Frontal cortex (tissue), 3 donors: ENCODE measurements at regions not wholly inside any gene's neighbourhood (a gene's known extent, or its start where the extent isn't known, plus 50 kb on each side); places are given as distances from the start of the nearest gene placed in this dataset.

ENCODE experiments used
- DNase-seq, 2 donors: peaks; one replicate each; pipeline ENCODE4 v3.0.0; 2012; ENCODE audit warnings: low spot score in 2 of 2
- FAIRE-seq: peaks from 2 replicates; lab custom pipeline; 2012; peaks lifted over from hg19 to GRCh38; lab: Jason Lieb, UNC
- donor health status: control.
- donor health status: control.
- donor health status: control.

DNA sequence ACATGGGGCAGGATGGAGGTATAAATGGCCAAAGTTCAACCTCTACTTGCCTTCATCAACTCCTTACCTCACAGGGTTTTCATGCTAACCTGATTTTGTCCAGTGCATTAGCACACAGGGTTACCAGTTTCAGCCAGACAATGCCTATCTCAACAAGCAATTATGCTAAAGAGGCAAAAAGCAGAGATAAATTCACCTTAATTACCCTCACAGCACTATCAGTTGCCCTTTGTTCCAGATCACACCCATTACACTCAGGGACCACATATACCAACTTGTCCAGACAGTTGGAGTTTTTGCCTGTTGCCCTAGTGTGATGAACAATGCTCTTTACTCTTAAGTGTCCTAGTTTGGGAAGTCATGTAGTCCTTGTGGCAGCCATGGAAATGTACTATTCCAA lies 174.5 kb upstream of the MOCS1 start:
- FAIRE-seq (no peak), DNase-seq (no peak)

DNA sequence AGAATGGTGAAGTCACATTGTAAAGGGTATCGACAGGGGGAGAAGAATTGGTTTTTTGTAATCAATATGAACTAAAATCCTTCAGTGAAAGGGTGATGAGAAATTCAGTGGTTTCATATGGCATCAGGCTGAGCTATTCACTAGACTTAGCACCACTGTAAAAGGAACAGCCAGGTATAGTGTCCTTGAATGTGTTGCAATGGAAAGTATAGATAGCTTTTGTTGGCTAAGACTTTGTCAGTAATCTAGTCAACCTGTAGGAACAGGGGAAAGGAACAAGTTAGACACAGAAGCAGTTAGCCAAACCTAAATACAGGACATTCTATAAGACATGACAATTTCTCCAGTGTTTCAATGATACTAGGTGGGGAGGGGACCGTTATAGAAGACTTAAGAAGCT lies 172.6 kb upstream of the MOCS1 start:
- DNase-seq (no peak), FAIRE-seq (no peak)

DNA sequence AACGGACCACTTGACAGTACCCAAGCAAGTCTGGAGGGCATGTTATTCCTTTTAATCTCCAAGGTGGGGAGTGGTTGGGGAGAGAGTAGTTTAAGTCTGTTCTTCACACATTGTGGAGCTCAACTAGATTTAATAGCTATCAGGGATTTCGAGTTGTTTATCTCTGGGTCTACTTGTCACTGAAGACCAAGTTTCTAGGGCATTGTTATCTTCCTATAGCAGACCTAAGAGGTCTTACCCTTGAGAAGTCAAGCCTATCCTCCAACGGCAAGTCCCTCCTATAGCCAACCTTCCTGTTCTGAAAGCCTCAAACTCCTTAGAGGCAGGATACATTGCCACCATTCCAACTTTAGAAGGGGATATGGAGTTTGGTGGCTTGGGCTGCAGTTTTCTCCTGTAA lies 164.5 kb upstream of the MOCS1 start:
- no peak for FAIRE-seq

DNA sequence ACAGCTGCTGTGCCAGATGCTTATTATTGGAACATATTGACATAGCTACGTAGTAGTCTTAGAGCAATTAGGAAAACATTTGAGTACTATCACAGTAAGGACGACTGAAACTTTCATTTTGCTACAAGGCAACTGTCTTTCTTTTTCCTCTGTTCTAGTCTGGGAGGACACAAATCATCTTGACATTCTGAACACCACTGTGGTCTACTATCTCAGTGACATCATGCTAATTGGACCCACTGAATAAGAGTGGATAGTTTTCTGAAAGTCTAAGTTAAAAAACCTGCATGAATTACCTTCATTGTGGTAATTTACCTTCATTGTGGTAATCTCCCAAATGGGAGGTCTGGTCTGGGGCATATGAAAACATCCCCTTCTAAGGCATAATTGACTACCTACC lies 163.3 kb upstream of the MOCS1 start:
- no peak for FAIRE-seq
- no peak for DNase-seq

More for the DNA sequence above, 164.5 kb upstream of the MOCS1 start:
- no peak for DNase-seq

DNA sequence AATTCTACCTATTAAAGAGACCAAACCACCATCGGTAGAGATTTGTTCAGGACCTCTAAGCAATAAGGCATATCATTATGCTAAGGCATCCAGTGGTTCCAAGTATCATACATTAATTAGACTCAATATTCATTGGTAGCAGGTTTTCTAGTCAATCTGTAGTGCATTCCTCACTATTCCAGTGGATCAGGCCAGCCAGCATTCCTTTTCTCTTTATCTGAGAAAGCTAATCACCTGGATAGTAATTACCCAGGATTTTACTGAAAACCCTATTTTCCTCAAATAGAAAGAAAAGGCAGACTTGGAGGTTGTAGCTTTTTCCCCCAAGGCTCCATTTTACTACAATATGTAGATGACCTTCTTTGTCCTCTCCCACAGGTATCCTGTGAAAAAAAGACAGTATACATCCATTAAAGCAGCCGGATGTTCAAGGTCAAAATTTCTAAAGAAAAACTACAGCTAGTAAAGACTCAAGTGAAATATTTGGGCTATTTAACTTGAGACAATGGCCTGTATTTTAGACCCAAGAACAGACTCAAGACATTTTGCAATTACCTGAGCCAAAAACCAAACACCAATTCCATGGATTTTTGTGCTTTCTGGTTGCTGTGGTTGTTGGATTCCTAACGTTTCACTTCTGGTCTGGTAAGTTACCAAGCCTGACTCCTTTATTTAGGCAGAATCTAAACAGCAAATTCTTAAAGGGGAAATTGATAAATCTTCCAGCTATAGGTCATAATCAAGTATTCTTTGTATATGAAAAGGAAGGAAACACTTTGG lies 149.1 kb upstream of the MOCS1 start:
- no peak for FAIRE-seq
- no peak for DNase-seq

DNA sequence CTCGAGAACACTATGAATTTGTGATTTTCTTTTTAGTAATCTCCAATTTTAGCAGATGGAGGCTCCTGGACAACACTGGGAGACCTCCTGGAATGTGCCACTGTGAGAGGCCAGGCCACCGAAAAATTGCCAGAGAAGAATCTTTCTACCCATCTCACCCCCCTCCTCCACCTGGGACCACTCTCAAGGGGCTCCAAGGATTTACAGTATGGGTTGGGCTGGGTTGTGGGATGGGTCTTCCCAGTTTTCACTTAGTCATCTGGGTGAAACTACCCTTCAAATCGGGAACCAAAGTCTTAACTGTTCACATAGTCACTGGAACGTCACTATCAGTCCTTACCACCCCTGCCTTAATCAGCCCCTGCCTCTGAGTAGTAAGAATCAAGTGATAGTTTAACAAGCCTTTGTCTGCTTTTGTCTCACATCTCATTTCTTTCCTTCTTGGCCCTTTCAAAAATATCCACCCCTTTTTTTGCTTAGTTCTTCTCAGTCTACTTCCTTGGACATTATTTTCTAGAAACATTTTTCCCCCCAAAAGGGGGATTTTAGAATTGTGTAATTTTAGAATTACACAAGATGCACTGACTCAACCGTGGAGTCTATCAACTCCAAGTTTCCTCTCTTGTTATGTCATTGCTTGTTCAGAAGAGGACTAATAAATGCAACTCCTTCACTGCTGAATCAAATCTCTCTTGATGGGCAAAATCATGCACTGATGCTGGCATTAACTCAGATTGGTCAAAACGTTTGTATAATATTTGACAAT lies 148.2 kb upstream of the MOCS1 start:
- FAIRE-seq (no peak), DNase-seq (no peak)

DNA sequence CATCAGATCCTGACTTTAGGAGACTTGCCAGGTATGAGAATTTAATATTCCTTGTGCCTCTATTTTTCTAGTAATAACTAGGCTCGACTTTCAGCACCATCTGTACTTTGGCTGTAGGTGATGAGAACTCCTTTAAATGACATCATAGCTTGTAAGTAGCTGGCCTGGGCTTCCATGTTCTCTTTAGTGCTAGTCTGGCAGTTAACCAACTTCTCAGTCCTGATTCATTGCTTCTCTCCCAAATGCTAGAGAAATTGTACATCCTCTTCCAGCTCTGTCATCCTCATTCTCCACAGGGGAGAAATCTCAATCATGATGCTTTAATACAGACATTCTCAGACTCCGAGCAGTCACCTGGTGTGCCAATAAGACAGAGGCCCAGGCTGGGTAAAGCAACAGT lies 143.5 kb upstream of the MOCS1 start:
- FAIRE-seq: no peak

DNA sequence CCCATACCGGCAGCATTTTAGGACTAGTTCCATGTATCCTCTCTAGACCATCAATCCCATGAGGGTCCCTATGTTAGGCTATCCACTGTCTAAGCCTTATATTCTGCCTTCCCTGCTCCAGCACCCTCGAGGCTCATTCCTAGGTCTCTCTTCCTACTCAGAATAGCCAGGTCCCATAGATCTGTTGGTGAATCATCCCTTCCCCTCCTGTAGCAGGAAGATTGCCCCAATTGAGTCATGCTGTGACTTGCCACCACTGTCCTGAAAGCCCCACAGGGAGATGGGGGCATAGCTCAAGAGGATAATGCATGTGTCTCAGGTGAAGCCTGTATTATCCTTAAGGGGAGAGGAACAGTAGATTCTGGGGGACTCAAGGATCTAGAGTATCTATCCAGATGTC lies 143.1 kb upstream of the MOCS1 start:
- no peak for DNase-seq
- no peak for FAIRE-seq

More for the DNA sequence above, 143.5 kb upstream of the MOCS1 start:
- DNase-seq: no peak

DNA sequence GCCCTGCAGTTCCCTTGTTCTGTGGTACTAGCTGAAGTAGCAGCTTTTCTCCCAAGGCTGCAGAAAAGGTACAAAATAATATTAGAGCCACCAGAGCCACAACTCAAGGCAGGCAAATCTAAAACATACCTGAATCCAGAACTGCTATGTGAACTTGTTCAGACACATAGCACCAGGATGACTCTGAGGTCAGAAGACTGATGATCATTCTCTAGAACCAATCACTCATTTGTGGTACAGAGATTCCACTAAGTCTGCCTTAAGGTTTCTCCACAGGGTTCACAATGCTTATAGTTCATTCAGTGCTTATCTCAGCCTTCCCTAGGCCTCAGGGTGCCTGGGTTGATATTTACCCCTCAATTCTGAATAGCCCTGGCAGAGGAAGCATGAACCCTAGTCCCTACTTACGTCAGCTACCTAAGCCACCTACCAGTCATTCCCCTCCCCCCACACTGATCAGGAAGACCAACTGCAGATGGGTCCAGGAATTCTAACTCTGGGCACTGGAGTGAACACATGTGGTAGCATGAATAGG lies 140.9 kb upstream of the MOCS1 start:
- no peak for DNase-seq
- FAIRE-seq: no peak

DNA sequence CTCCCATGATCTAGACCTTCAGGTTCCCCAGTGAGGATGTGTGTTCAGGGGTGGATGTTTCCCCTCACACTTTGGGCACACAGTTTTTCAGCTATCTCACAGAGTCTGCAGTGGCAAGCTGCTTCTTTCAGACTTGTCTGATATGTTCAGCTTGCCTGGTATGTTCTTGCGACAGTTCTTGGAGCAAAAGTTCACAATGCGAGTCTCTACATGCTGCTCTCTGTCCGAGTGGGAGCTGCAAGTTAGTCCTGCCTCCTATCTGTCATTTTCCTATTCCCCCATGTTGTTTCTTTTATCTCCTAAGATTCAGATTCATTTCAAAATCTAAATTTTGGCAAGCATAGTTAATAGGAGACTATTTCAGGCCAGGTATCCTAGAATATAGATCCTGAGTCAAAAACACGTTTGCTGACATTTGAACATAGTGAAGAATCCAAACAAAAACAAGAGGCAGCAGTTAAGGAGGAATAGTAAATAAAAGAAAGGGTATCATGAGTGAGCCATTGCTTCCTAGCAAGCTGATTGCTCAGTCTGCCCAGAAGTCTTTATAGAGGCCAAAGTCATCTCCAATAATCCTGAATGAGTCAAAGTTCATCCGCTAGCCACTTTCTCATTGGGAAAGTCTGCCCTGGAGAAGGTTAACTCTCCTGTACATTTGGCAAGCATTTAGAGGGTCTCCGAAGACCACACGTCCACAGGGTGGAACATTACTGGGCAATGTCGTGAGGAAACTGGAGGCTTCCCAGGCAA lies 140.2 kb upstream of the MOCS1 start:
- no peak for DNase-seq
- FAIRE-seq: no peak

DNA sequence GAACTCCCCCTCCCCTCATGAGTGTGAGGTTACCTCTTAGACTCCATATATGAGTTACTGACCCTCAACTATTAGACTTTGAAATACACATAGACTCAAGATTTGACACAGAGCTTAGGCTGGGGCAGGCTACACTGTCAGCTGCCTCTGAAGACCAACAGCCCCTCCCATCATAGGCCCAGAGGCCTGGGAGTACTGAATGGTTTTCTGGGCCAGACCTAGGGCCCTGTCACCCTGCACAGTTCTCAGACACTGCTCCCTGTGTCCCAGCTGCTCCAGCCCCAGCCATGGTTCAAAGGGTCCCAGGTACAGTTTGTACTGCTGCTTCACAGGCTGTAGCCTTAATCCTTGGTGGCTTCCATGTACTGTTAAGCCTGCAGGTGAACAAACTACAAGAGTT lies 132.1 kb upstream of the MOCS1 start:
- DNase-seq (no peak), FAIRE-seq (no peak)

DNA sequence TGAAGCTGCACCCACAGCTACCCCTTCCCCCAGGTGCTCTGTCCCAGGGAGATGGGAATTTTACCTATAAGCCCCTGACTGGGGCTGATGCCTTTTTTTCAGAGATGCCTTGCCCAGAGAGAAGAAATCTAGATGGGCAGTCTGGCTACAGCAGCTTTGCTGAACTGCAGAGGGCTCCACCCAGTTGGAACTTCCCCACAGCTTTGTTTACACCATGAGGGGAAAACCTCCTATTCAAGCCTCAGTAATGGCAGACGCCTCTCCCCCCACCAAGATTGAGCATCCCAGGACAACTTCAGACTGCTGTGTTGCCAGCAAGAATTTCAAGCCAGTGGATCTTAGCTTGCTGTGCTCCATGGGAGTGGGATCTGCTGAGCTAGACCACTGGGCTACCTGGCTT lies 122.6 kb upstream of the MOCS1 start:
- FAIRE-seq (no peak), DNase-seq (no peak)

DNA sequence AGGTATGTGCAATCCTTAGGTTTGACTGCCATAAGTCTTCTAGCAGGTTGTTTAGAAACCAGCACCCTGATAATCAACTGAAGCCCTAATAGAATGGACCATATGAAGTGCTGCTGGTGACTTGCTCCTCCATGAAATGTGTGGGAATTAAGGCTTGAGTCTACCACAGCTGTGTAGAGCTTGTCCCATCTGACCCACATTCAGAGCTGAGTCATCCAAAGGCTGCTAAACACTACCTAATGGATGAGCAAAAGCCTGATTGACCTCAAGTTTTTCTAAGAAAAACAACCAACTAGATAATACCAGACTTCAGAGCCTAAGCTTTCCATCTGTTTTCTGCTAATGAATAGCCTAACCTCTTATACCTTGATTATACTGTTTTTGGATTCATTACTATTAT lies 120.3 kb upstream of the MOCS1 start:
- FAIRE-seq (no peak), DNase-seq (no peak)

DNA sequence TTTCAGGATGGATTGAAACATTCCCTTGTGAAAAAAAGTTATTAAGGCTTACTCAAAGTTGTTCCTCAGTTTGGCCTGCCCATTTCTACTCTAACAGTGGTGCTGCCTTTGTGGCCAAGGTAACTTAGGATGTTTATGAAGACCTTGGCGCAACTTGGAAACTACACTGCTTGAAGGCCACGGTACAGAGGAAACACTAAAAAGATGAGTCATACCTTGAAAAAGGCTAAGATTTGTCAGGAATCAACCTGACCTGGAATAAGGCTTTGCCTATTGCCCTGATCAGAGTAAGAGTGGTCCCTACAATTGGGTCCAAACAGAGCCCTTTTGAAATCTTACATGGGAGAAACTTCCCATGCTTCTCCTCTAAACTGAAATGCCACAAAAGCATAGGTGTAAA lies 119.9 kb upstream of the MOCS1 start:
- no peak for DNase-seq
- no peak for FAIRE-seq

DNA sequence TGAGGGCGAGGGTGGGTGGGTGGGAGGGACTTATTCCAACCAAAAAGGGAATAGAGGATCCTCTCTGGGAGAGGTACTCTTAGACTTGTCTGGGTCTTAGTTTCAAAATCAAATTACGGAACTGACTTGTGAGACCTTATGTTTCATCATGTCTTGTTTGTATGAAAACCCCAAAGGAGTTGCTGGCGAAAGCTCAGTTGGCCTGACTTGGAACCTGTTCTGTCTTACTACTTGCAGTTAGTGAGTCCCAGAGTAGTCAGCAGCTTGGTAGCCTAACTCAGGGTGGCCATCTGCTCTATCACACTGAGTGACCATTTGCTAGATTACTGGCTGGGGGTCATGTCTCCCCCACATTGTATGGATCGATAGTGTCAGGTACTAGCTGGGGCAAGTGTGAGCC lies 114.9 kb upstream of the MOCS1 start:
- FAIRE-seq (no peak), DNase-seq (no peak)

DNA sequence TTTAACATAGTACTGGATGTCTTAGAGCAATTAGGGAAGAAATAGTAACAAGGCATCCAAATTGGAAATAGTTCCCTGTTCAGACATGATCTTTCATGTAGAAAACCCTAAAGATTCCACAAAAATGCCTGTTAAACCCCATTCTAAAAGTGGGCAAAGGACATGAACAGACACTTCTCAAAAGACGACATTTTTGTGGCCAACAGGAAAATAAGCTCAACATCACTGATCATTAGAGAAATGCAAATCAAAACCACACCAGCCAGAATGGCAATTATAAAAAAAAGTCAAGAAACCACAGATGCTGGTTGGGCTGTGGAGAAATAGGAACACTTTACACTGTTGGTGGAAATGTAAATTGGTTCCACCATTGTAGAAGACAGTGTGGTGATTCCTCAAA lies 109.9 kb upstream of the MOCS1 start:
- FAIRE-seq: no peak
- no peak for DNase-seq

DNA sequence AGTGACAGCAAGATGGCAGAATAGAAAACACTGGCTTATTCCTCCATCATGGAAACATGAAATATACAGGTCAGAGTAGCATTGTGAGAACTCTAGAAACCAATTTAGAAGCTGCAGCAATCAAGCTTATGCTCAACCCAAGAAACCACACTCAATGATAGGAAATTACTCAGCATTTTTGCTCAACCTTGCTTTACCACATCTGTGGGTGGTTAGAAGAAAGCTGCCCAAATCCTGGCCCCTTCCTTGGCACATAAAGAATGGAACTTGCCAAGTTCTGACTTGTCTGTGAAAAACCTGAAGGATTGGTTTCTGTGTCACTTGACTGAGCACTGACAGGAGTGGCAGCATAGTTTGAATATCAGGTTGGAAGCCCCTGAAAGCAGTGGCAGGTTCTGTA lies 108.0 kb upstream of the MOCS1 start:
- no peak for DNase-seq
- no peak for FAIRE-seq

DNA sequence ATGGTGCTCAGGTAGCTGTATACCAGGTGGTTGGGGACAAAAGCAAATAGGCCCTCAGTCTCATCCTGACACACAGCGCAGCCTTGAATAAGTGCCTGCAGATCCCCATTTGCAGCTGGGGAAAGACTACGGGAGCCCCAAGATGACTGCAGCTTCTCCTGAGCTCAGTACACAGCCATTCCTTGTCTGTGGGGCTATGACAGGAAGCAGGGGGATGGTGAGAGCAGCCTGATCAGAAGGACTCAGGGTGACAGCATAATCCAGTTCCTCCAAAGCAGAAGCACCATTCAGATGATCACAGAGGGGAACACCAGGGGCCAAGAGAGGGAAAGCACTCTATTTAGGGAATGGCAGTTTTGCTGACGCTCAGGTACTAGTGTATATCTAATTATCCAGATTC lies 104.8 kb upstream of the MOCS1 start:
- FAIRE-seq: no peak

DNA sequence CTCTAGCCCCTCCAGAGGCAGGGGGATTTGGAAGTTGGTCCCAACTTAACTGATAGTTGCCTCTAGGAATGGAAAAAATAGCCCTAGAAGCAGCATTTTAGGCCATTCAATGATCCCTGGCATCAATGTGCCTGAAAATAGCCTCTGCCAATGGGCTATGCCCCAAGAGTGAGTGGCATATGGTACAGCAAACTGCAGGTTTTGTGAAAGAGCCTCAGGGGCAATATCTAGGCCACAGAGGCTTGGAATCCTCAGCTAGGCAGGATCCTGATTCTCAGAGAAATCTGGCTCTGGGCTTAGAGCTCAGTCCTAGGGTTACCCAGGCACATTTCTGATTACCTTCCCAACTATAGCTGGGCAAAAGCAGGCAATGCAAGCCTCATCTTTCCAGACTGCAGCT lies 104.4 kb upstream of the MOCS1 start:
- DNase-seq (no peak), FAIRE-seq (no peak)

More for the DNA sequence above, 104.8 kb upstream of the MOCS1 start:
- no peak for DNase-seq

DNA sequence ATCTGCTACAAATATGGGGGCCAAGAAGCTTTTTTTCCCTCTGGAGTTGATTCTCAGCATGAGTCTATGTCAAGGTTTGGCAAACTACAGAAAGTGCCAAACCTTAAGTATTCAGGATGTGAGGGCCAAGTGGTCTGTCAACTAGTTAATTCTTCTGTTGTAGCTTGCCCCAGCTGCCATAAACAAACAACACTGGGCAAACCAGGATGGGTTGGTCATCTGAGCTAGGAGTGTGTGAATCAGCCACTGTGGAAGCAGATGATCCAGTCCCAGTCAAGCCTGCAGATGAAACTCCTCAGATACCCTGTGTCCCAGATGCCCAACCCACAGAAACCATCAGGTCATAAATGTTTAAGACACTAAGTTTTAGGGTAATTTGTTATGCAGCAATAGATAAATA lies 103.0 kb upstream of the MOCS1 start:
- no peak for DNase-seq
- FAIRE-seq: no peak

DNA sequence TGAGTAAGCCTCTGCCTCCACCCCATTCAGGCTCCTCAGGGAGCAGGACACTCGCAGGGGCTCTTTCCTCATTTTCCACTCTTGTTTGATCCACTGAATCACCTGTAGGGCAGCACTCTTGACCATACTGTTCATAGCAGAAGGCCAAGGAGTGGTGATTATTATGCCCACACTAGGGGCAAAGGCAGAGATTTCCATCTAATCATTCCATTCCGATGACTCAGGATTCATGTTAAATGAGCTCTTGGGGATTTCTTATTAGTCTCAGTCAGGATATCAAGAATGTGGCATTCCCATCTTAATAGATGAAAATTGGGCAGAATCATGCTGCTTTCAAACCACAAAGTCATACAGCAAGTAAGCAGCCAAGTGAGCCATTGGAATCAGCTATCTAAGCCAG lies 101.9 kb upstream of the MOCS1 start:
- DNase-seq: no peak
- FAIRE-seq: no peak
